H9 (cell line): ENCODE measurements at regions not wholly inside any gene's neighbourhood (a gene's known extent, or its start where the extent isn't known, plus 50 kb on each side); places are given as distances from the start of the nearest gene placed in this dataset.

Source experiments
- DNase-seq: peaks from one replicate; pipeline ENCODE4 v3.0.0-alpha.2; 2017
- H2AFZ ChIP-seq: one replicate; pipeline ENCODE4 v1.6.1; 2013; ENCODE audit warnings: mild to moderate bottlenecking, low read length, control low read depth, moderate library complexity
- H2AK5ac ChIP-seq: 2 replicates; pipeline ENCODE4 v1.6.1; 2013; ENCODE audit warnings: low read length, control low read depth, mixed read lengths; ENCODE audit not compliant: insufficient read length
- H2BK120ac ChIP-seq: one replicate; pipeline ENCODE4 v1.6.1; 2013; ENCODE audit warnings: low read depth, mild to moderate bottlenecking, low read length, control low read depth, inconsistent platforms; ENCODE audit not compliant: poor library complexity, severe bottlenecking
- H2BK12ac ChIP-seq: 2 replicates; pipeline ENCODE4 v1.6.1; 2013; ENCODE audit warnings: low read length, control low read depth, mixed read lengths, low read depth; ENCODE audit not compliant: insufficient read length
- H2BK15ac ChIP-seq: 2 replicates; pipeline ENCODE4 v1.6.1; 2013; ENCODE audit warnings: low read depth, low read length, control low read depth
- H2BK20ac ChIP-seq: one replicate; pipeline ENCODE4 v1.6.1; 2013; ENCODE audit warnings: low read depth, mild to moderate bottlenecking, low read length, control low read depth, inconsistent platforms; ENCODE audit not compliant: poor library complexity, severe bottlenecking
- H2BK5ac ChIP-seq: 2 replicates; pipeline ENCODE4 v1.6.1; 2013; ENCODE audit warnings: low read length, control low read depth, mixed read lengths; ENCODE audit not compliant: insufficient read length
- H3K14ac ChIP-seq: 2 replicates; pipeline ENCODE4 v1.6.1; 2013; ENCODE audit warnings: low read length, control low read depth; ENCODE audit not compliant: insufficient read depth
- H3K18ac ChIP-seq: 2 replicates; pipeline ENCODE4 v1.6.1; 2013; ENCODE audit warnings: low read depth, mild to moderate bottlenecking, mixed read lengths, low read length, control low read depth; ENCODE audit not compliant: insufficient read length
- H3K23ac ChIP-seq: 2 replicates; pipeline ENCODE4 v1.6.1; 2013; ENCODE audit warnings: low read length, control low read depth, mixed read lengths, low read depth; ENCODE audit not compliant: insufficient read length
- H3K23me2 ChIP-seq: 2 replicates; pipeline ENCODE4 v1.6.1; 2013; ENCODE audit warnings: low read depth, mild to moderate bottlenecking, mixed read lengths, low read length, control low read depth; ENCODE audit not compliant: insufficient read length, poor library complexity, severe bottlenecking
- H3K27ac ChIP-seq: 2 replicates; pipeline ENCODE4 v1.5.1; 2013; ENCODE audit warnings: low read length, control low read depth, mixed read lengths, low read depth; ENCODE audit not compliant: insufficient read length
- H3K27me3 ChIP-seq: 2 replicates; pipeline ENCODE4 v1.6.1; 2013; ENCODE audit warnings: low read length, control low read depth, inconsistent platforms; ENCODE audit not compliant: insufficient read depth
- H3K4ac ChIP-seq: 2 replicates; pipeline ENCODE4 v1.6.1; 2013; ENCODE audit warnings: low read depth, mild to moderate bottlenecking, control low read depth, inconsistent platforms, low read length, moderate library complexity
- H3K4me1 ChIP-seq: 2 replicates; pipeline ENCODE4 v1.6.1; 2013; ENCODE audit warnings: low read length, control low read depth, inconsistent platforms; ENCODE audit not compliant: insufficient read depth
- H3K4me2 ChIP-seq: 2 replicates; pipeline ENCODE4 v1.6.1; 2013; ENCODE audit warnings: low read length, control low read depth, mixed read lengths; ENCODE audit not compliant: insufficient read length, insufficient read depth
- H3K56ac ChIP-seq: 2 replicates; pipeline ENCODE4 v1.6.1; 2013; ENCODE audit warnings: low read depth, mild to moderate bottlenecking, mixed read lengths, low read length, control low read depth; ENCODE audit not compliant: insufficient read length
- H3K79me1 ChIP-seq: 2 replicates; pipeline ENCODE4 v1.6.1; 2013; ENCODE audit warnings: low read depth, mild to moderate bottlenecking, moderate library complexity, low read length, control low read depth, inconsistent platforms; ENCODE audit not compliant: insufficient read depth, poor library complexity, severe bottlenecking
- H3K79me2 ChIP-seq: 2 replicates; pipeline ENCODE4 v1.6.1; 2013; ENCODE audit warnings: low read length, control low read depth, inconsistent platforms; ENCODE audit not compliant: insufficient read depth
- H3K9ac ChIP-seq: 2 replicates; pipeline ENCODE4 v1.6.1; 2013; ENCODE audit warnings: low read length, control low read depth, mixed read lengths; ENCODE audit not compliant: insufficient read length; ENCODE audit errors: extremely low read depth
- H3K9me3 ChIP-seq: one replicate; pipeline ENCODE4 v1.6.1; 2013; ENCODE audit warnings: low read depth, low read length, inconsistent platforms; ENCODE audit not compliant: control insufficient read depth
- H3T11ph ChIP-seq: one replicate; pipeline ENCODE4 v1.6.1; 2013; ENCODE audit warnings: mild to moderate bottlenecking, low read length, control low read depth, inconsistent platforms
- H4K20me1 ChIP-seq: one replicate; pipeline ENCODE4 v1.6.1; 2013; ENCODE audit not compliant: control insufficient read depth, insufficient read length, insufficient read depth
- H4K5ac ChIP-seq: 2 replicates; pipeline ENCODE4 v1.6.1; 2013; ENCODE audit warnings: low read depth, mild to moderate bottlenecking, mixed read lengths, low read length, control low read depth; ENCODE audit not compliant: insufficient read length
- H4K8ac ChIP-seq: replicated peaks from 2 replicates; pipeline ENCODE4 v1.6.1; 2013; ENCODE audit warnings: low read length, control low read depth, mixed read lengths, low read depth; ENCODE audit not compliant: insufficient read length
- H4K91ac ChIP-seq: 2 replicates; pipeline ENCODE4 v1.6.1; 2013; ENCODE audit warnings: low read depth, mild to moderate bottlenecking, moderate library complexity, mixed read lengths, low read length, control low read depth; ENCODE audit not compliant: insufficient read length
- H3K27ac Mint-ChIP-seq, 3 experiments: 2 replicates in 2 of 3; 3 replicates in 1 of 3; pipeline ENCODE4 v1.8.0; 2020 to 2021; ENCODE audit warnings: mixed read lengths in 3 of 3, mild to moderate bottlenecking in 1 of 3, moderate library complexity in 1 of 3
- H3K27me3 Mint-ChIP-seq: 2 replicates; pipeline ENCODE4 v1.8.0; 2021; ENCODE audit warnings: low read depth, mild to moderate bottlenecking, moderate library complexity, mixed read lengths
- H3K36me3 Mint-ChIP-seq, 3 experiments: 2 replicates in 2 of 3; 3 replicates in 1 of 3; pipeline ENCODE4 v1.8.0; 2020 to 2021; ENCODE audit warnings: low read depth in 3 of 3, mixed read lengths in 3 of 3; ENCODE audit not compliant: insufficient read depth in 1 of 3
- H3K4me1 Mint-ChIP-seq, 2 experiments: 2 replicates each; pipeline ENCODE4 v1.8.0; 2020; ENCODE audit warnings: mixed read lengths in 2 of 2
- H3K4me3 Mint-ChIP-seq, 2 experiments: 2 replicates in 1 of 2; 3 replicates in 1 of 2; pipeline ENCODE4 v1.8.0; 2020 to 2021; ENCODE audit warnings: mild to moderate bottlenecking in 2 of 2, mixed read lengths in 2 of 2, moderate library complexity in 1 of 2
- H3K9me3 Mint-ChIP-seq, 2 experiments: 2 replicates in 1 of 2; 3 replicates in 1 of 2; pipeline ENCODE4 v1.8.0; 2020; ENCODE audit warnings: mild to moderate bottlenecking in 2 of 2, mixed read lengths in 2 of 2, moderate library complexity in 1 of 2
- CTCF ChIP-seq: fragments of 200-600 bp; sonication (generic); conservative IDR thresholded peaks from 3 replicates; pipeline ENCODE4 v1.8.0; 2021; ENCODE audit warnings: antibody characterized with exemption, mild to moderate bottlenecking
- WGBS: extraction: QIAGEN DNeasy Blood & Tissue Kit; methylation state at CpG from one replicate; pipeline ENCODE4 v1.1.7; 2013; ENCODE audit warnings: missing lambda C conversion rate, low lambda C conversion rate, mixed read lengths; ENCODE audit not compliant: insufficient read length; ENCODE audit errors: extremely low coverage; 5-methylcytosine and 5-hydroxymethylcytosine counted together

- H3K79me2 ChIP-seq, result no peaks in the 10 kb centered on the region
- H3K79me1 ChIP-seq, result no peaks in the 10 kb centered on the region
- H2AK5ac ChIP-seq, result no peak overlapping the region
- H3K9me3 ChIP-seq, result no peaks in the 10 kb centered on the region
- H2BK5ac ChIP-seq, result no peak overlapping the region
- no peak overlapping the region for H4K8ac ChIP-seq
- WGBS, result no CpG with 5 or more reads among the region's 1 CpG
- no peak for TF ChIP-seq CTCF
- no peak overlapping the region for H4K5ac ChIP-seq
- no peak overlapping the region for H3K27ac ChIP-seq
- H4K20me1 ChIP-seq, result no peaks in the 10 kb centered on the region
- DNase-seq, result no peak
- H3K4me3 Mint-ChIP-seq, result no peak overlapping the region
- H3T11ph ChIP-seq, result no peak overlapping the region
- no peak overlapping the region for H2BK15ac ChIP-seq
- no peak overlapping the region for H3K18ac ChIP-seq
- H3K27ac Mint-ChIP-seq, result no peak overlapping the region
- H2BK20ac ChIP-seq, result no peak overlapping the region
- H4K91ac ChIP-seq, result no peak overlapping the region
- no peak overlapping the region for H3K9ac ChIP-seq
- no peak overlapping the region for H2AFZ ChIP-seq
- H3K4me1 Mint-ChIP-seq, result peaks cover 5% of the 10 kb centered on the region in 2 experiments
- H3K4ac ChIP-seq, result no peak overlapping the region
- no peaks in the 10 kb centered on the region; the same call in 1 of the 2 replicates for H3K4me1 ChIP-seq
- H3K9me3 Mint-ChIP-seq, result peaks cover under 1 to 2% of the 10 kb centered on the region in 2 experiments; a peak in 4 of 5 replicates
- H3K23ac ChIP-seq, result no peak overlapping the region
- H2BK12ac ChIP-seq, result no peak overlapping the region
- H3K23me2 ChIP-seq, result no peaks in the 10 kb centered on the region
- H3K14ac ChIP-seq, result no peak overlapping the region
- H3K36me3 Mint-ChIP-seq, result peaks cover 0 to 1% (median under 1%) of the 10 kb centered on the region in 3 experiments; a peak in 3 of 7 replicates
- no peaks in the 10 kb centered on the region for H3K27me3 Mint-ChIP-seq
- no peaks in the 10 kb centered on the region for H3K27me3 ChIP-seq
- no peak overlapping the region for H3K56ac ChIP-seq
- H2BK120ac ChIP-seq, result no peak overlapping the region
- H3K4me2 ChIP-seq, result no peak overlapping the region
Observed at GRCh38 chr4:170671171-170671570, 581.4 kb upstream of the AADAT start.
